Karpas-422 (cell line): ENCODE measurements at regions not wholly inside any gene's neighbourhood (a gene's known extent, or its start where the extent isn't known, plus 50 kb on each side); places are given as distances from the start of the nearest gene placed in this dataset.
"Not testable (repeated sequence)": the region's sequence is repeated elsewhere in the genome, so short reads cannot be mapped to it uniquely, and the experiment has no call there.

Source experiments
- DNase-seq: peaks from one replicate; pipeline ENCODE4 v3.0.0-alpha.2; 2015
- H2AFZ ChIP-seq: fragments of 200-600 bp; sonication (generic); 2 replicates; pipeline ENCODE4 v1.6.1; 2014; ENCODE audit warnings: antibody characterized with exemption, low read length, mixed read lengths
- H3K27ac ChIP-seq: fragments of 200-600 bp; sonication (generic); 2 replicates; pipeline ENCODE4 v1.5.1; 2014; ENCODE audit warnings: mild to moderate bottlenecking, low read length, moderate library complexity
- H3K27me3 ChIP-seq: fragments of 200-600 bp; sonication (generic); 2 replicates; pipeline ENCODE4 v1.6.1; 2014; ENCODE audit warnings: low read length, mixed read lengths
- H3K36me3 ChIP-seq: fragments of 200-600 bp; sonication (generic); 2 replicates; pipeline ENCODE4 v1.6.1; 2014; ENCODE audit warnings: low read length, mixed read lengths; ENCODE audit not compliant: insufficient read depth
- H3K4me1 ChIP-seq: fragments of 200-600 bp; sonication (generic); 2 replicates; pipeline ENCODE4 v1.6.1; 2014; ENCODE audit warnings: mild to moderate bottlenecking, low read length, mixed read lengths
- H3K4me2 ChIP-seq: fragments of 200-600 bp; sonication (generic); 2 replicates; pipeline ENCODE4 v1.6.1; 2014; ENCODE audit warnings: low read length, low read depth, mild to moderate bottlenecking; ENCODE audit not compliant: poor library complexity, severe bottlenecking
- H3K4me3 ChIP-seq: fragments of 200-600 bp; sonication (generic); 2 replicates; pipeline ENCODE4 v1.5.1; 2014; ENCODE audit warnings: mild to moderate bottlenecking, antibody characterized with exemption, low read length, mixed read lengths
- H3K79me2 ChIP-seq: fragments of 200-600 bp; sonication (generic); 2 replicates; pipeline ENCODE4 v1.6.1; 2014; ENCODE audit warnings: mild to moderate bottlenecking, low read length, mixed read lengths
- H3K9ac ChIP-seq: fragments of 200-600 bp; sonication (generic); 2 replicates; pipeline ENCODE4 v1.6.0; 2014; ENCODE audit warnings: low read length
- H3K9me2 ChIP-seq: fragments of 200-600 bp; sonication (generic), shearing (Covaris generic); replicated peaks from 2 replicates; pipeline ENCODE4 v1.6.0; 2014; ENCODE audit warnings: mild to moderate bottlenecking, low read length, moderate library complexity; ENCODE audit not compliant: insufficient read depth
- H3K9me3 ChIP-seq: fragments of 300-700, 200-600 bp; sonication (generic); 2 replicates; pipeline ENCODE4 v1.6.1; 2014; ENCODE audit warnings: low read length, mixed read lengths
- H4K20me1 ChIP-seq: fragments of 200-600 bp; sonication (generic); 2 replicates; pipeline ENCODE4 v1.6.1; 2014; ENCODE audit warnings: mild to moderate bottlenecking, antibody characterized with exemption, low read length, low read depth; ENCODE audit not compliant: insufficient read depth

- H3K4me3 ChIP-seq, result no peak overlapping the region
- H2AFZ ChIP-seq, result no peak overlapping the region
- no peaks in the 10 kb centered on the region for H3K36me3 ChIP-seq
These were observed 569.4 kb upstream of the STEAP1 start for GRCh38 chr7:89584896-89585295.

GRCh38 chr7:89593125-89593524, 561.1 kb upstream of the STEAP1 start:
- Histone ChIP-seq H3K27me3 (no peaks in the 10 kb centered on the region), H3K4me3 (no peak overlapping the region), H4K20me1 (no peaks in the 10 kb centered on the region), H3K4me1 (no peaks in the 10 kb centered on the region), H2AFZ (no peak overlapping the region), H3K9me2 (no peaks in the 10 kb centered on the region), H3K9me3 (peaks cover 6% of the 10 kb centered on the region; the same call in 1 of the 2 replicates), H3K36me3 (no peaks in the 10 kb centered on the region), H3K79me2 (no peaks in the 10 kb centered on the region), H3K9ac (no peak overlapping the region), H3K4me2 (no peak overlapping the region), H3K27ac (no peak overlapping the region)
- no peak for DNase-seq

More at GRCh38 chr7:89584896-89585295, 569.4 kb upstream of the STEAP1 start:
- Histone ChIP-seq H3K9ac (no peak overlapping the region), H3K9me2 (no peaks in the 10 kb centered on the region), H3K4me2 (no peak overlapping the region), H3K27ac (no peak overlapping the region), H3K4me1 (no peaks in the 10 kb centered on the region), H3K9me3 (peaks cover 11% of the 10 kb centered on the region), H3K27me3 (no peaks in the 10 kb centered on the region), H3K79me2 (no peaks in the 10 kb centered on the region), H4K20me1 (no peaks in the 10 kb centered on the region)
- DNase-seq, result no peak

GRCh38 chr7:89602984-89603383, 551.3 kb upstream of the STEAP1 start:
- no peak overlapping the region for H3K4me2 ChIP-seq
- no peaks in the 10 kb centered on the region for H3K79me2 ChIP-seq
- no peak overlapping the region for H3K9ac ChIP-seq
- no peak for DNase-seq
- H3K4me1 ChIP-seq, result no peaks in the 10 kb centered on the region
- no peak overlapping the region for H3K27ac ChIP-seq
- H3K4me3 ChIP-seq, result no peak overlapping the region
- no peaks in the 10 kb centered on the region for H3K9me2 ChIP-seq
- no peak overlapping the region for H2AFZ ChIP-seq
- H3K36me3 ChIP-seq, result no peaks in the 10 kb centered on the region
- no peaks in the 10 kb centered on the region for H4K20me1 ChIP-seq
- no peaks in the 10 kb centered on the region for H3K27me3 ChIP-seq
- peaks cover 16% of the 10 kb centered on the region; the same call in 1 of the 2 replicates for H3K9me3 ChIP-seq

- no peaks in the 10 kb centered on the region for H3K4me1 ChIP-seq
These were observed 548.9 kb upstream of the STEAP1 start for GRCh38 chr7:89605362-89605761.

GRCh38 chr7:89606511-89606910, 547.8 kb upstream of the STEAP1 start:
- Histone ChIP-seq H3K27me3 (no peaks in the 10 kb centered on the region), H3K36me3 (no peaks in the 10 kb centered on the region), H2AFZ (no peak overlapping the region), H3K4me1 (no peaks in the 10 kb centered on the region), H3K9me3 (peaks cover 10% of the 10 kb centered on the region; the same call in 1 of the 2 replicates), H3K27ac (no peak overlapping the region), H4K20me1 (no peaks in the 10 kb centered on the region), H3K4me2 (no peak overlapping the region), H3K9ac (no peak overlapping the region), H3K79me2 (no peaks in the 10 kb centered on the region), H3K4me3 (no peak overlapping the region), H3K9me2 (no peaks in the 10 kb centered on the region)
- no peak for DNase-seq

More at GRCh38 chr7:89605362-89605761, 548.9 kb upstream of the STEAP1 start:
- no peak for DNase-seq
- no peak overlapping the region for H3K4me2 ChIP-seq
- peaks cover 14% of the 10 kb centered on the region; the same call in 1 of the 2 replicates for H3K9me3 ChIP-seq
- H3K9ac ChIP-seq, result no peak overlapping the region
- H3K36me3 ChIP-seq, result no peaks in the 10 kb centered on the region
- no peaks in the 10 kb centered on the region for H3K9me2 ChIP-seq
- no peaks in the 10 kb centered on the region for H4K20me1 ChIP-seq
- H3K27ac ChIP-seq, result no peak overlapping the region
- H3K27me3 ChIP-seq, result no peaks in the 10 kb centered on the region
- H2AFZ ChIP-seq, result no peak overlapping the region
- no peak overlapping the region for H3K4me3 ChIP-seq
- H3K79me2 ChIP-seq, result no peaks in the 10 kb centered on the region

- H3K27ac ChIP-seq, result no peak overlapping the region
- H2AFZ ChIP-seq, result no peak overlapping the region
- H3K4me2 ChIP-seq, result no peak overlapping the region
- no peaks in the 10 kb centered on the region for H3K27me3 ChIP-seq
- no peaks in the 10 kb centered on the region for H4K20me1 ChIP-seq
- H3K4me3 ChIP-seq, result no peak overlapping the region
- H3K9me3 ChIP-seq, result 0 out of 2 replicates have a peak, but pooled peaks cover 3% of the 10 kb centered on the region
- H3K79me2 ChIP-seq, result no peaks in the 10 kb centered on the region
- no peak for DNase-seq
- H3K9me2 ChIP-seq, result no peaks in the 10 kb centered on the region
- H3K9ac ChIP-seq, result no peak overlapping the region
- H3K36me3 ChIP-seq, result no peaks in the 10 kb centered on the region
- no peaks in the 10 kb centered on the region for H3K4me1 ChIP-seq
These were observed 546.5 kb upstream of the STEAP1 start for GRCh38 chr7:89607792-89608191.

- H3K4me3 ChIP-seq, H3K9ac ChIP-seq, H3K27ac ChIP-seq, H3K36me3 ChIP-seq, H3K4me1 ChIP-seq, H3K79me2 ChIP-seq, H2AFZ ChIP-seq, H4K20me1 ChIP-seq, H3K9me2 ChIP-seq, DNase-seq, H3K4me2 ChIP-seq, H3K9me3 ChIP-seq, H3K27me3 ChIP-seq: not testable (repeated sequence)
These were observed 537.4 kb upstream of the STEAP1 start for GRCh38 chr7:89616829-89617228.

- H3K4me3 ChIP-seq, result no peak overlapping the region
These were observed 536.0 kb upstream of the STEAP1 start for GRCh38 chr7:89618274-89618673.

More at GRCh38 chr7:89618274-89618673, 536.0 kb upstream of the STEAP1 start:
- H3K4me1 ChIP-seq, result no peaks in the 10 kb centered on the region
- no peaks in the 10 kb centered on the region for H3K36me3 ChIP-seq
- H3K9me2 ChIP-seq, result no peaks in the 10 kb centered on the region
- no peak overlapping the region for H3K27ac ChIP-seq
- no peak overlapping the region for H3K4me2 ChIP-seq
- no peaks in the 10 kb centered on the region for H4K20me1 ChIP-seq
- H3K9me3 ChIP-seq, result no peaks in the 10 kb centered on the region
- H2AFZ ChIP-seq, result no peak overlapping the region
- DNase-seq, result no peak
- H3K9ac ChIP-seq, result no peak overlapping the region
- H3K79me2 ChIP-seq, result no peaks in the 10 kb centered on the region
- no peaks in the 10 kb centered on the region for H3K27me3 ChIP-seq
